WTC11 (cell line): ENCODE measurements at regions not wholly inside any gene's neighbourhood (a gene's known extent, or its start where the extent isn't known, plus 50 kb on each side); places are given as distances from the start of the nearest gene placed in this dataset.
A peak's percentile ranks its signal among the peaks of the same experiment; 100 is the strongest.

ENCODE experiments used
- ATAC-seq: fragments of 200-7000 bp; cut with Tn5 transposase; 2 replicates; pipeline ENCODE4 v1.10.0; 2021; ENCODE audit warnings: mild to moderate bottlenecking, moderate library complexity
- CTCF ChIA-PET: fragments of 300-600 bp; sonication (Branson Sonifier 250); formaldehyde crosslinking; loops from one replicate; lab custom pipeline; 2021; ENCODE audit warnings: antibody characterized with exemption; lab: Charles Lee
- POLR2A ChIA-PET: fragments of 350-600 bp; sonication (Branson Sonifier 250); formaldehyde crosslinking; loops from one replicate; lab custom pipeline; 2021; ENCODE audit warnings: antibody characterized with exemption; lab: Charles Lee
- DNase-seq: peaks from one replicate; pipeline ENCODE4 v3.0.0; 2021; ENCODE audit warnings: low spot score
- H3K27ac Mint-ChIP-seq: 2 replicates; pipeline ENCODE4 v1.8.0; 2021; ENCODE audit warnings: mixed read lengths
- H3K27me3 Mint-ChIP-seq: 2 replicates; pipeline ENCODE4 v1.8.0; 2021; ENCODE audit warnings: low read depth, mild to moderate bottlenecking, moderate library complexity, mixed read lengths
- H3K36me3 Mint-ChIP-seq: 2 replicates; pipeline ENCODE4 v1.8.0; 2021; ENCODE audit warnings: mixed read lengths
- H3K4me1 Mint-ChIP-seq: 2 replicates; pipeline ENCODE4 v1.8.0; 2022; ENCODE audit warnings: mixed read lengths
- H3K4me3 Mint-ChIP-seq: 2 replicates; pipeline ENCODE4 v1.8.0; 2021; ENCODE audit warnings: mild to moderate bottlenecking, moderate library complexity, mixed read lengths
- H3K9me3 Mint-ChIP-seq: 2 replicates; pipeline ENCODE4 v1.8.0; 2021; ENCODE audit warnings: mixed read lengths
- ATF6 ChIP-seq: sonication (generic); formaldehyde crosslinking; IDR thresholded peaks from 2 replicates; pipeline ENCODE4 v1.8.1; 2023; ENCODE audit warnings: mild to moderate bottlenecking, missing genetic modification reagents
- FOXK1 ChIP-seq: sonication (generic); formaldehyde crosslinking; IDR thresholded peaks from 2 replicates; pipeline ENCODE4 v1.8.0; 2022; ENCODE audit warnings: mild to moderate bottlenecking, moderate library complexity, missing genetic modification reagents
- GABPB1 ChIP-seq: sonication (generic); formaldehyde crosslinking; IDR thresholded peaks from 2 replicates; pipeline ENCODE4 v1.8.1; 2023; ENCODE audit warnings: mild to moderate bottlenecking, missing genetic modification reagents
- KAT7 ChIP-seq: sonication (generic); formaldehyde crosslinking; IDR thresholded peaks from 2 replicates; pipeline ENCODE4 v1.8.1; 2023; ENCODE audit warnings: missing genetic modification reagents, mild to moderate bottlenecking, borderline replicate concordance
- MLX ChIP-seq: sonication (generic); formaldehyde crosslinking; IDR thresholded peaks from 2 replicates; pipeline ENCODE4 v1.8.1; 2023; ENCODE audit warnings: mild to moderate bottlenecking, missing genetic modification reagents, moderate library complexity
- NFE2L1 ChIP-seq: sonication (generic); formaldehyde crosslinking; IDR thresholded peaks from 2 replicates; pipeline ENCODE4 v1.8.1; 2023; ENCODE audit warnings: missing genetic modification reagents
- PRDM15 ChIP-seq: sonication (generic); formaldehyde crosslinking; IDR thresholded peaks from 2 replicates; pipeline ENCODE4 v1.8.0; 2022; ENCODE audit warnings: missing genetic modification reagents
- PRRX2 ChIP-seq: fragments of 250-450 bp; sonication (Bioruptor Pico); IDR thresholded peaks from 2 replicates; pipeline ENCODE4 v1.8.0; 2021; ENCODE audit warnings: mild to moderate bottlenecking
- RORB ChIP-seq: fragments of 250-450 bp; sonication (Bioruptor Pico); IDR thresholded peaks from 2 replicates; pipeline ENCODE4 v1.9.0; 2021; ENCODE audit warnings: mild to moderate bottlenecking
- USF1 ChIP-seq: sonication (generic); formaldehyde crosslinking; IDR thresholded peaks from 2 replicates; pipeline ENCODE4 v1.8.0; 2022; ENCODE audit warnings: mild to moderate bottlenecking, missing genetic modification reagents
- USF2 ChIP-seq: sonication (generic); formaldehyde crosslinking; IDR thresholded peaks from 2 replicates; pipeline ENCODE4 v1.8.1; 2023; ENCODE audit warnings: mild to moderate bottlenecking, missing genetic modification reagents, moderate library complexity
- ZNF281 ChIP-seq: sonication (generic); formaldehyde crosslinking; IDR thresholded peaks from 2 replicates; pipeline ENCODE4 v1.8.0; 2023; ENCODE audit warnings: mild to moderate bottlenecking, missing genetic modification reagents

GRCh38 chr15:60076582-60077276, 72.6 kb downstream of the FOXB1 start:
- Mint-ChIP-seq H3K27ac (peak overlapping the region; percentile 78), H3K4me3 (peak overlapping the region; percentile 19; the same call in 1 of the 2 replicates), H3K27me3 (no peaks in the 10 kb centered on the region), H3K9me3 (peaks cover 8% of the 10 kb centered on the region), H3K36me3 (peaks cover 5% of the 10 kb centered on the region), H3K4me1 (peaks cover 53% of the 10 kb centered on the region)
- DNase-seq (no peak), ATAC-seq (peak; percentile 68)
- ChIA-PET POLR2A (interaction anchor here (0.6 kb wide), 1 partner anchor 12 kb away, joined by 4 read pairs; no protein-coding TSS in a partner anchor), CTCF (interaction anchor here (1.1 to 1.5 kb wide), 2 partner anchors 83 to 159 kb away, joined by 3 to 4 read pairs; no protein-coding TSS in a partner anchor)
- TF ChIP-seq FOXK1 (no peak), USF1 (CRISPR knock-in tag) (no peak), NFE2L1 (no peak), RORB (CRISPR knock-in tag) (no peak), ZNF281 (no peak), USF2 (CRISPR knock-in tag) (no peak), GABPB1 (no peak), ATF6 (CRISPR knock-in tag) (no peak), MLX (CRISPR knock-in tag) (no peak), KAT7 (CRISPR knock-in tag) (no peak), PRRX2 (no peak), PRDM15 (CRISPR knock-in tag) (no peak)
